MM.1S (cell line): ENCODE measurements at regions not wholly inside any gene's neighbourhood (a gene's known extent, or its start where the extent isn't known, plus 50 kb on each side); places are given as distances from the start of the nearest gene placed in this dataset.

ENCODE experiments used
- DNase-seq: peaks from one replicate; pipeline ENCODE4 v3.0.0-alpha.2; 2015
- H2AFZ ChIP-seq: fragments of 300-600 bp; sonication (generic); 2 replicates; pipeline ENCODE4 v1.6.0; 2016; ENCODE audit warnings: antibody characterized with exemption, low read length
- H3F3A ChIP-seq: fragments of 300-600 bp; sonication (generic); 2 replicates; pipeline ENCODE4 v1.6.1; 2016; ENCODE audit warnings: mild to moderate bottlenecking, antibody characterized with exemption, low read length, moderate library complexity, mixed read lengths; ENCODE audit not compliant: insufficient read depth
- H3K27ac ChIP-seq: fragments of 300-600 bp; sonication (generic); 2 replicates; pipeline ENCODE4 v1.5.1; 2016; ENCODE audit warnings: mild to moderate bottlenecking, low read length
- H3K27me3 ChIP-seq: fragments of 300-600 bp; sonication (generic); replicated peaks from 2 replicates; pipeline ENCODE4 v1.6.0; 2016; ENCODE audit warnings: low read length; ENCODE audit not compliant: insufficient read depth
- H3K36me3 ChIP-seq: fragments of 300-600 bp; sonication (generic); replicated peaks from 2 replicates; pipeline ENCODE4 v1.6.1; 2016; ENCODE audit warnings: mild to moderate bottlenecking, low read length, mixed read lengths; ENCODE audit not compliant: insufficient read depth
- H3K4me1 ChIP-seq: fragments of 300-600 bp; sonication (generic); 2 replicates; pipeline ENCODE4 v1.6.1; 2016; ENCODE audit warnings: low read length, mixed read lengths
- H3K4me2 ChIP-seq: fragments of 300-600 bp; sonication (generic); 2 replicates; pipeline ENCODE4 v1.6.0; 2016; ENCODE audit warnings: low read depth, low read length
- H3K4me3 ChIP-seq: fragments of 300-600 bp; sonication (generic); 2 replicates; pipeline ENCODE4 v1.5.1; 2016; ENCODE audit warnings: low read length, mixed read lengths
- H3K79me2 ChIP-seq: fragments of 300-600 bp; sonication (generic); 2 replicates; pipeline ENCODE4 v1.6.1; 2016; ENCODE audit warnings: mixed run types, low read length, mixed read lengths
- H3K9ac ChIP-seq: fragments of 300-600 bp; sonication (generic); 2 replicates; pipeline ENCODE4 v1.6.1; 2016; ENCODE audit warnings: low read length, mixed read lengths
- H3K9me2 ChIP-seq: fragments of 300-600 bp; sonication (generic); replicated peaks from 2 replicates; pipeline ENCODE4 v1.6.1; 2016; ENCODE audit warnings: mild to moderate bottlenecking, low read length, mixed read lengths; ENCODE audit not compliant: insufficient read depth
- H3K9me3 ChIP-seq: fragments of 300-600 bp; sonication (generic); replicated peaks from 2 replicates; pipeline ENCODE4 v1.6.1; 2016; ENCODE audit warnings: mild to moderate bottlenecking, low read length, mixed read lengths; ENCODE audit not compliant: insufficient read depth
- H4K20me1 ChIP-seq: fragments of 300-600 bp; sonication (generic); 2 replicates; pipeline ENCODE4 v1.6.1; 2016; ENCODE audit warnings: mild to moderate bottlenecking, low read length, moderate library complexity, mixed read lengths; ENCODE audit not compliant: insufficient read depth
- CTCF ChIP-seq: fragments of 300-600 bp; sonication (generic); IDR thresholded peaks from 2 replicates; pipeline ENCODE4 v1.5.1; 2016; ENCODE audit warnings: antibody characterized with exemption, low read length, mixed read lengths
- EZH2 ChIP-seq: fragments of 300-600 bp; sonication (generic); optimal IDR thresholded peaks from 2 replicates; pipeline ENCODE3; 2017; ENCODE audit warnings: low read depth, mild to moderate bottlenecking, antibody characterized with exemption, low read length, mixed read lengths
- EZH2phosphoT487 ChIP-seq: fragments of 300-600 bp; sonication (generic); IDR thresholded peaks from 2 replicates; pipeline ENCODE4 v1.6.1; 2018; ENCODE audit warnings: antibody characterized with exemption, low read length

- no peak overlapping the region for H3K4me2 ChIP-seq
- no peaks in the 10 kb centered on the region for H3K9me3 ChIP-seq
These were observed 209.4 kb upstream of the TMEM132C start for GRCh38 chr12:128057586-128057985.

GRCh38 chr12:128059621-128060370, 207.2 kb upstream of the TMEM132C start:
- H3K9me2 ChIP-seq: no peaks in the 10 kb centered on the region
- no peak overlapping the region for H3K4me3 ChIP-seq
- no peak for DNase-seq
- H3K27me3 ChIP-seq: no peaks in the 10 kb centered on the region
- H3K36me3 ChIP-seq: no peaks in the 10 kb centered on the region
- H3K9ac ChIP-seq: no peak overlapping the region
- no peak overlapping the region for H2AFZ ChIP-seq
- no peaks in the 10 kb centered on the region for H3K79me2 ChIP-seq
- H3K9me3 ChIP-seq: no peaks in the 10 kb centered on the region
- H4K20me1 ChIP-seq: no peaks in the 10 kb centered on the region
- TF ChIP-seq EZH2 (no peak), CTCF (no peak), EZH2phosphoT487 (no peak)
- no peak overlapping the region for H3K4me2 ChIP-seq
- no peak overlapping the region for H3K27ac ChIP-seq
- H3F3A ChIP-seq: no peaks in the 10 kb centered on the region
- H3K4me1 ChIP-seq: no peaks in the 10 kb centered on the region

More at GRCh38 chr12:128057586-128057985, 209.4 kb upstream of the TMEM132C start:
- no peak for TF ChIP-seq CTCF
- no peak for TF ChIP-seq EZH2phosphoT487
- TF ChIP-seq EZH2: no peak
- H3K4me3 ChIP-seq: no peak overlapping the region
- no peak overlapping the region for H3K9ac ChIP-seq
- no peak overlapping the region for H2AFZ ChIP-seq
- no peak for DNase-seq
- no peaks in the 10 kb centered on the region for H3K27me3 ChIP-seq
- H3F3A ChIP-seq: no peaks in the 10 kb centered on the region
- H3K36me3 ChIP-seq: no peaks in the 10 kb centered on the region
- H4K20me1 ChIP-seq: no peaks in the 10 kb centered on the region
- no peaks in the 10 kb centered on the region for H3K9me2 ChIP-seq
- H3K4me1 ChIP-seq: no peaks in the 10 kb centered on the region
- no peaks in the 10 kb centered on the region for H3K79me2 ChIP-seq
- H3K27ac ChIP-seq: no peak overlapping the region

DNA sequence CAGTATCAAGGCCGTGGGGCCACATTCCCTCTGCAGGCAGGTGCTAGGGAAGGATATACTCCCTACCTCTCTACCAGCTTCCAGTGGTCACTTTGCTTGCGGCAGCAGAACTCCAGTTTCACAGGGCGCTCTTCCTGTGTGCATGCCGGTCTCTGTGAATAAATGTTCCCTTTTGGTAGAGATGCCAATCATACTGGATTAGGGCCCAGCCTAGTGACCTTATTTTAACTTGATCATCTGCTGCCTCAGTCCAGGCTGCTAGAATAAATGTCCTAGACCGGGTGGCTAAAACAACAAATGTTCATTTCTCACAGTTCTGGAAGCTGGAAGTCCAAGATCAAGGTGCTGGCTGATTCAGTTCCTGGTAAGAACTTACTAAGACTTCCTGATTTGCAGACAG, 198.8 kb upstream of the TMEM132C start:
- no peaks in the 10 kb centered on the region for H3K27me3 ChIP-seq
- H3K4me1 ChIP-seq: no peaks in the 10 kb centered on the region
- no peaks in the 10 kb centered on the region for H4K20me1 ChIP-seq
- no peak overlapping the region for H3K9ac ChIP-seq
- H3K9me3 ChIP-seq: no peaks in the 10 kb centered on the region
- H2AFZ ChIP-seq: no peak overlapping the region
- no peak for DNase-seq
- H3K4me2 ChIP-seq: no peak overlapping the region
- H3K9me2 ChIP-seq: no peaks in the 10 kb centered on the region
- H3K36me3 ChIP-seq: no peaks in the 10 kb centered on the region
- H3K4me3 ChIP-seq: no peak overlapping the region
- H3K27ac ChIP-seq: no peak overlapping the region
- TF ChIP-seq EZH2phosphoT487: no peak
- no peak for TF ChIP-seq EZH2
- no peak for TF ChIP-seq CTCF
- H3F3A ChIP-seq: no peaks in the 10 kb centered on the region
- H3K79me2 ChIP-seq: no peaks in the 10 kb centered on the region
